Activated naive CD8-positive, alpha-beta T cell treated with anti-CD3 and anti-CD28 coated beads for 36 hours (primary cell): ENCODE measurements at regions not wholly inside any gene's neighbourhood (a gene's known extent, or its start where the extent isn't known, plus 50 kb on each side); places are given as distances from the start of the nearest gene placed in this dataset.
"Not testable (repeated sequence)": the region's sequence is repeated elsewhere in the genome, so short reads cannot be mapped to it uniquely, and the experiment has no call there.

Experiments used
- DNase-seq: peaks from one replicate; pipeline ENCODE4 v3.0.0; 2021
- H3K27ac Mint-ChIP-seq: one replicate; pipeline ENCODE4 v1.8.0; 2022; ENCODE audit warnings: mild to moderate bottlenecking, moderate library complexity, mixed read lengths
- H3K27me3 Mint-ChIP-seq: one replicate; pipeline ENCODE4 v1.8.0; 2022; ENCODE audit warnings: mild to moderate bottlenecking, mixed read lengths
- H3K36me3 Mint-ChIP-seq: one replicate; pipeline ENCODE4 v1.8.0; 2021; ENCODE audit warnings: mild to moderate bottlenecking, mixed read lengths
- H3K4me1 Mint-ChIP-seq: one replicate; pipeline ENCODE4 v1.8.0; 2021; ENCODE audit warnings: mixed read lengths
- H3K4me3 Mint-ChIP-seq: one replicate; pipeline ENCODE4 v1.8.0; 2022; ENCODE audit warnings: mild to moderate bottlenecking, moderate library complexity, mixed read lengths
- H3K9me3 Mint-ChIP-seq: one replicate; pipeline ENCODE4 v1.8.0; 2022; ENCODE audit warnings: mixed read lengths

DNA sequence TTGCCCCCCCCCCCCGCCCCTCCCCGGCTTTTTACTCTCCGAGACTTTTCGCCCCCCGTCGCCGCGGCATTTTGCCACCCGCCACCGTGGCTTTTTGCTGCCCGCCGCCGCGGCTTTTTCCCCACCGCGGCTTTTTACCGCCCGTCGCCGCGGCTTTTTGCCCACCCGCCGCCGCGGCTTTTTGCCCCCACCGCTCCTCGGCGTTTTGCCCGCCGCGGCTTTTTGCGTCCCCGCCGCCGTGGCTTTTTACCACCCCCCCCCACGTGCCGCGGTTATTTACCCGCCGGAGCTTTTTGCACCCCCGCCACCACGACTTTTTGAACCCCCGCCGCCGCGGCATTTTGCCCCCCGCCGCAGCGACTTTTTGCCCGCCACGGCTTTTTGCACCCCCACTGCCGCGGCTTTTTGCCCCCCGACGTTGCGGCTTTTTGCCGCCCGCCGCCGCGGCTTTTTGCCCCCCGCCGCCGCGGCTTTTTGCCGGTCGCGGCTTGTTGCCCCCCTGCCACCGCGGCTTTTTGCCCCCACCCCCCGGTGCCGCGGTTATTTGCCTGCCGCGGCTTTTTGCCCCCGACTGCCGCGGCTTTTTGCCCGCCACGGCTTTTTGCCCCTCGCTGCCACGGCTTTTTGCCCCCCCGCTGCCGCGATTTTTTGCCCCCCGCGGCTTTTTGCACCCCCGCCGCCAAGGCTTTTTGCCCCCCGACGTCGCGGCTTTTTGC, 461.1 kb downstream of the ZNF33B start:
- Mint-ChIP-seq H3K27ac (no peak overlapping the region), H3K4me3 (no peak overlapping the region), H3K4me1 (peaks cover 2% of the 10 kb centered on the region), H3K36me3 (peaks cover 2% of the 10 kb centered on the region), H3K9me3 (peaks cover 10% of the 10 kb centered on the region), H3K27me3 (peaks cover 67% of the 10 kb centered on the region)
- DNase-seq, result no peak

DNA sequence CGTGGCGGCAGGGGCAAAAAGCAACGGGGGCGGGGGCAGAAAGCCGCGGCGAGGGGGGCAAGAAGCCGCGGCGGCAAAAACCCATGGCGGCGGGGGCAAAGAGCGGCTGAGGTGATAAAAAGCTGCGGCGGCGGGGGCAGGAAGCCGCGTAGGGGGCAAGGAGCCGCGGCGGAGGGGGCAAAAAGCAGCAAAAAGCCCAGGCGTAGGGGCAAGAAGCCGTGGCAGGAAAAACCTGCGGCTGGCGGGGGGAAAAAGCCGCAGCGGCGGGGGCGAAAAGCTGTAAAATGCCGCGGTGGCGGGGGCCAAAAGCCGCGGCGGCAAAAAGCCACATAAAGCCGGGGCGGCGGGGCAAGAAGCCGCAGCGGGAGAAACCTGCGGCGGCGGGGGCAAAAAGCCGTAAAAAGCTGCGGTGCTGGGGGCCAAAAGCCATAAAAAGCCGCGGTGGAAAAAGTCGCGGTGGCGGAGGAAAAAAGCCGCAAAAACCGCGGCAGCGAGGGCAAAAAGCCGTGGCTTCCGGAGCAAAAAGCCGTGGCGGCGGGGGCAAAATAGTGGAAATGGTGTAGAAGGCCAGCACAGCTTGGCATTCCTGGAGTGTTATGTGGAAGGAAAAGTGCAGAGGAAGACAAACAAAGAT, 487.8 kb downstream of the ZNF33B start:
- DNase-seq, result no peak
- H3K36me3 Mint-ChIP-seq, result no peaks in the 10 kb centered on the region
- no peak overlapping the region for H3K4me3 Mint-ChIP-seq
- H3K9me3 Mint-ChIP-seq, result peaks cover 8% of the 10 kb centered on the region
- no peaks in the 10 kb centered on the region for H3K4me1 Mint-ChIP-seq
- no peak overlapping the region for H3K27ac Mint-ChIP-seq
- H3K27me3 Mint-ChIP-seq, result peaks cover 5% of the 10 kb centered on the region

DNA sequence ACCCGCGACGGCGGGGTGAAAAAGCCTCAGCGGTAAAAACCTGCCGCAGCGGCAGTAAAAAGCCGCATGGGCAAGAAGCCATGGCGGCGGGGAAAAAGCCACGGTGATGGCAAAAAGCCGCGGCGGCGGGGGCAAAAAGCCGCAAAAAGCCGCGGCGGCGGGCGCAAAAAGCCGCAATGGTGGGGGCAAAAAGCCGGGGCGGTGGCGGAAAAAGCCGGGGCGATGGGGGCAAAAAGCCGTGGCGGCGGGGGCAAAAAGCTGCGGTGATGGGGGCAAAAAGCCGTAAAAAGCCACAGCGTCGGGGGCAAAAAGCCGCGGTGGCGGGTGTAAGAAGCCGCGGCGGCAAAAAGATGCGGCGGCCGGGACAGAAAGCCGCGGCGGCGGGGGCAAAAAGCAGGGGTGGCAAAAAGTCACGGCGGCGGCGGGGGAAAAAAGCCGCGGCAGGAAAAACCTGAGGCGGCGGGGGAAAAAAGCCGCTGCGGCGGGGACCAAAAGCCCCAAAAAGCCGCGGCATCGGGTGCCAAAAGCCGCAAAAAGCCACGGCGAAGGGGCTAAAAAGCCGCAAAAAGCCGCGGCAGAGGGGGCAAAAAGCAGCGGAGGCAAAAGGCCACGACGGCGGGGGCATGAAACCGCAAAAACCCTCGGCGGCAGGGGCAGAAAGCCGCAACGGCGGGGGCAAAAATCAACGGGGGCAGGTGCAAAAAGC, 488.5 kb downstream of the ZNF33B start:
- no peak overlapping the region for H3K4me3 Mint-ChIP-seq
- peaks cover 8% of the 10 kb centered on the region for H3K9me3 Mint-ChIP-seq
- peaks cover 5% of the 10 kb centered on the region for H3K27me3 Mint-ChIP-seq
- H3K27ac Mint-ChIP-seq, result no peak overlapping the region
- DNase-seq, result no peak
- no peaks in the 10 kb centered on the region for H3K36me3 Mint-ChIP-seq
- no peaks in the 10 kb centered on the region for H3K4me1 Mint-ChIP-seq

DNA sequence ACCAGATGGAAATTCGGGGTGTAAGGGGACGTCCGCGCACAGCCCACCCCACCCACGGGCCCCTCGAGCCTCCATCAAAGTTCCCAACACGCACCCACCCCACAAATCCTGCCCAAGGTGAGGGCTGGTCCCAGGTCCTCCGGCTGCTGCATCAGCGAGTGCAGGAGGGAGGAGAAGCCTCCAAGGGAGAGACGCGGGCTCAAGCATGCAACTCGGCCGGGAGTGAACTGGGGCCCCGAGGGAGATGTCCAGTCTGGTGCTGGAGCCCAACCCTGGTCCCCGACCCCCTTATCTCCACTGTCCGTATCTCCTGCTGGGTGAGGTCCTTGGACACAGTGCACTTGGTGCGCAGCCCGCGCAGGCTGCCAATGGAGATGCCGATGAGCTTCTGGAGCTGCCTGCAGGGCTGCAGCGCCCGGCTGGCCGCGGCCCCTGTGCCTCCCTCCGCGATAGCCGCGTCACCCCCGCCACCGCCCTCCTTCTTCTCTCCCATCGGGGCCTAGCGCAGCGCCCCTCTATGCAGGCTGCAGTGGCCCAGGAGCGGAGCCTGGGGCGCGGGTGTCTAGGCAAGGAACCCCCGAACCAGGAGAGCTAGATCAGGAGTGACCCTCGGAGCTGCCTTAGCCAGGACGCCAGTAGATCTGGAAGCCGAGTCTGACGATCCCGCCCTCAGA, 489.2 kb downstream of the ZNF33B start:
- Mint-ChIP-seq H3K27me3 (peaks cover 5% of the 10 kb centered on the region), H3K4me3 (no peak overlapping the region), H3K4me1 (no peaks in the 10 kb centered on the region), H3K36me3 (no peaks in the 10 kb centered on the region), H3K9me3 (peaks cover 12% of the 10 kb centered on the region), H3K27ac (no peak overlapping the region)
- DNase-seq, result no peak

GRCh38 chr10:42146165-42146564, 492.2 kb downstream of the ZNF33B start:
- H3K4me1 Mint-ChIP-seq, DNase-seq, H3K36me3 Mint-ChIP-seq, H3K4me3 Mint-ChIP-seq, H3K27ac Mint-ChIP-seq, H3K27me3 Mint-ChIP-seq: not testable (repeated sequence)
- H3K9me3 Mint-ChIP-seq, result peaks cover 20% of the 10 kb centered on the region

- not testable (repeated sequence) for H3K4me1 Mint-ChIP-seq, H3K4me3 Mint-ChIP-seq
Measured at GRCh38 chr10:42138023-42138422, 500.3 kb downstream of the ZNF33B start.

DNA sequence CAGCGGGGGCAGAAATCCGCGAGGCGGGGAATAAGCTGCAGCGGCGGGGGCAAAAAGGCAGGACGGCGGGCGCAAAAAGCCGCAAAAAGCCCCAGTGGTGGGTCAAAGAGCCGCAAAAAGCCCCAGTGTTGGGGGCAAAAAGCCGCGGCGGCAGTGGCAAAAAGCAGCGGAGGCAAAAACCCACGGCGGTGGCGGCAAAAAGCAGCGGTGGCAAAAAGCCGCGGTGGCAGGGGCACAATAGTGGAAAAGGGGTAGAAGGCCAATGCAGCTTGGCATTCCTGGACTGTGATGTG, 525.3 kb downstream of the ZNF33B start:
- no peaks in the 10 kb centered on the region for H3K36me3 Mint-ChIP-seq
- peaks cover 2% of the 10 kb centered on the region for H3K9me3 Mint-ChIP-seq
- H3K4me3 Mint-ChIP-seq, result no peak overlapping the region
- no peak overlapping the region for H3K27ac Mint-ChIP-seq
- H3K4me1 Mint-ChIP-seq, result no peaks in the 10 kb centered on the region
- DNase-seq, result no peak
- H3K27me3 Mint-ChIP-seq, result no peaks in the 10 kb centered on the region

More at GRCh38 chr10:42138023-42138422, 500.3 kb downstream of the ZNF33B start:
- not testable (repeated sequence) for DNase-seq, H3K27me3 Mint-ChIP-seq, H3K9me3 Mint-ChIP-seq, H3K27ac Mint-ChIP-seq, H3K36me3 Mint-ChIP-seq

DNA sequence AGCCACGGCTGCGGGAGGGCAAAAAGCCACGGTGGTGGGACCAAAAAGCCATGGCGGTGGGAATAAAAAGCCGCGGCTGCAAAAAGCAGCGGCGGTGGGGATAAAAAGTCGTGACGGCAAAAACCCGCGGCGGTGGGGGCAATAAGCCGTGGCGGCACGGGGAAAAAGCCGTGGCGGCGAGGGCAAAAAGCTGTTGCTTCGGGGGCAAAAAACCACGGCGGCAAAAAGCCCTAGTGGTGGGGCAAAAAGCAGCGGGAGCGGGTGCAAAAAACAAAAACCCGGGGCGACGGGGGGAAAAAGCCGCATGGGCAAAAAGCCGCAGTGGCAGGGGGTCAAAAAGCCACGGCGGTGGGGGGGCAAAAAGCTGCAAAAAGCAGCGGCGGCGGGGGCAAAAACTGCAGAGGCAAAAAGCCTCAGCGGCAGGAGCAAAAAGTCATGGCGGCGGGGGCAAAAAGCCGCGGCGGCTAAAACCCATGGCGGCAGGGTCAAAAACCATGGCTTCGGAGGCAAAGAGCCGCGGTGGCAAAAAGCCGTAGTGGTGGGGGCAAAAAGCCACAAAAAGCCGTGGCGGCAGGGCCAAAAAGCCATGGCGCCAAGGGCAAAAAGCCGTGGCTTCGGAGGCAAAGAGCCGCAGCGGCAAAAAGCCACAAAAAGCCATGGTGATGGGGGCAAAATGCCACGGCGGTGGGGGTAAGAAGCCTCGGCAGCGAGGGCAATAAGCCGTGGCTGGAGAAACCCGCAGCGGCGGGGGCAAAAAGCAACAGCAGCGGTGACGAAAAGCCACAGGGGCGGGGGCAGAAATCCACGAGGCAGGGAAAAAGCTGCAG, 525.8 kb downstream of the ZNF33B start:
- no peak overlapping the region for H3K4me3 Mint-ChIP-seq
- H3K36me3 Mint-ChIP-seq, result no peaks in the 10 kb centered on the region
- H3K27ac Mint-ChIP-seq, result no peak overlapping the region
- H3K4me1 Mint-ChIP-seq, result no peaks in the 10 kb centered on the region
- peaks cover 2% of the 10 kb centered on the region for H3K9me3 Mint-ChIP-seq
- H3K27me3 Mint-ChIP-seq, result no peaks in the 10 kb centered on the region
- no peak for DNase-seq

DNA sequence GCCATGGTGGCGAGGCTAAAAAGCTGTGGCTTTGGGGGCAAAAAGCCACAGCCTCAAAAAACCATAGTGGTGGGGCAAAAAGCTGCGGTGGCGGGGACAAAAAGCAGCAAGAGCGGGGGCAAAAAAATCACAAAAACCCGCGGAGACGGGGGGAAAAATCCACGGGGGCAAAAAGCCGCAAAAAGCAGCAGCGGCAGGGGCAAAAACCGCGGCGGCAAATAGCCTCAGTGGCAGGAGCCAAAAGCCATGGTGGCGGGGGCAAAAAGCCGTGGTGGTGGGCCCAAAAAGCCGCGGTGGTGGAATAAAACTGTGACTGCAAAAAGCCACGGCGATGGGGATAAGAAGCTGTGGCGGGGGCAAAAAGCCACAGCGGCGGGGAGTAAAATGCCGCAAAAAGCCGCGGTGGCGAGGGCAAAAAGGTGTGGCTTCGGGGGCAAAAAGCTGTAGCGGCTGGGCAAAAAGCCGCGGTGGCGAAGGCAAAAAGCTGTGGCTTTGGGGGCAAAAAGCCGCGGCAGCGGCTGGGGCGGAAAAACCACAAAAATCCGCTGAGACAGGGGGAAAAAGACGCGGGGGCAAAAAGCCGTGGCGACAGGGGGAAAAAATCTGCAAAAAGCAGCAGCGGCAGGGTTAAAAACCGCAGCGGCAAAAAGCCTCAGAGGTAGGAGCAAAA, 526.6 kb downstream of the ZNF33B start:
- no peak for DNase-seq
- Mint-ChIP-seq H3K9me3 (peaks cover 4% of the 10 kb centered on the region), H3K27ac (no peak overlapping the region), H3K36me3 (no peaks in the 10 kb centered on the region), H3K4me1 (no peaks in the 10 kb centered on the region), H3K27me3 (no peaks in the 10 kb centered on the region), H3K4me3 (no peak overlapping the region)

DNA sequence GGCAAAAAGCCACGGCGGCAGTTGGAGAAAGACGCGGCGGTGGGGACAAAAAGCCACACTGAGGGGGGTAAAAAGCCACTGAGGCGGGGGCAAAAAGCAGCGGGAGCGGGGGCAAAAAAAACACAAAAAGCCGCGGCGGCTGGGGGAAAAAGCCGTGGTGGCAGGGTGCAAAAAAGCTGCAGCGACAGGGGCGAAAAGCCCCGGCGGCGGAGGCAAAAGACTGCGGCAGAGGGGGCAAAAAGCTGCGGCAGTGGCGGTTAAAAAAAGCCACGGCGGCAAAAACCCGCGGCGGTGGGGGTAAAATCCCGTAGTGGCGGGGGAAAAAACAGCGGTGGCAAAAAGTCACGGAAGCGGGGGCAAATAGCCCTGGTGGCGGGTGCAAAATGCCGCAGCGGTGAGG, 527.3 kb downstream of the ZNF33B start:
- Mint-ChIP-seq H3K27me3 (no peaks in the 10 kb centered on the region), H3K27ac (no peak overlapping the region), H3K4me1 (no peaks in the 10 kb centered on the region), H3K36me3 (no peaks in the 10 kb centered on the region), H3K4me3 (no peak overlapping the region), H3K9me3 (peaks cover 4% of the 10 kb centered on the region)
- no peak for DNase-seq
